ENCODE measurements at regions not wholly inside any gene's neighbourhood (a gene's known extent, or its start where the extent isn't known, plus 50 kb on each side); places are given as distances from the start of the nearest gene placed in this dataset.
A peak's percentile ranks its signal among the peaks of the same experiment; 100 is the strongest.

- H3F3A ChIP-seq (ENCODE audit: insufficient read depth, low read length): peaks cover 3% of the 10 kb centered on the region; the same call in 1 of the 2 replicates
- no peaks in the 10 kb centered on the region for H3K9me2 ChIP-seq (replicated peaks; ENCODE audit: insufficient read depth, low read length)
Observed at GRCh38 chr13:76148374-76148773, 512.2 kb downstream of the LMO7 start.

GRCh38 chr13:76132532-76132931 lies 496.4 kb downstream of the LMO7 start:
- Histone ChIP-seq H3K27me3 (replicated peaks; ENCODE audit: insufficient read depth, low read length) (no peaks in the 10 kb centered on the region), H2AFZ (ENCODE audit: low read length) (no peak overlapping the region), H3K36me3 (replicated peaks; ENCODE audit: insufficient read depth, low read length) (no peaks in the 10 kb centered on the region), H3K27ac (ENCODE audit: low read length) (no peak overlapping the region), H3K4me1 (ENCODE audit: low read length) (no peaks in the 10 kb centered on the region), H3K79me2 (ENCODE audit: low read length) (no peaks in the 10 kb centered on the region), H3K4me2 (ENCODE audit: low read depth, low read length) (no peak overlapping the region), H3K4me3 (ENCODE audit: low read length) (no peak overlapping the region), H3K9me2 (replicated peaks; ENCODE audit: insufficient read depth, low read length) (no peaks in the 10 kb centered on the region), H3K9me3 (replicated peaks; ENCODE audit: insufficient read depth, low read length) (no peaks in the 10 kb centered on the region), H3K9ac (ENCODE audit: low read length) (no peak overlapping the region), H4K20me1 (ENCODE audit: insufficient read depth, low read length) (no peaks in the 10 kb centered on the region), H3F3A (ENCODE audit: insufficient read depth, low read length) (no peaks in the 10 kb centered on the region)
- DNase-seq: no peak
- TF ChIP-seq EZH2phosphoT487 (IDR thresholded peaks at IDR 0.05; ENCODE audit: low read length) (no peak), EZH2 (optimal IDR thresholded peaks at IDR 0.05; ENCODE audit: low read depth, low read length) (no peak), CTCF (IDR thresholded peaks at IDR 0.05; ENCODE audit: low read length) (no peak)

More at GRCh38 chr13:76148374-76148773, 512.2 kb downstream of the LMO7 start:
- Histone ChIP-seq H3K9ac (ENCODE audit: low read length) (no peak overlapping the region), H3K79me2 (ENCODE audit: low read length) (no peaks in the 10 kb centered on the region), H3K4me2 (ENCODE audit: low read depth, low read length) (peak overlapping the region; percentile 7; the same call in 1 of the 2 replicates), H3K27ac (ENCODE audit: low read length) (no peak overlapping the region), H2AFZ (ENCODE audit: low read length) (no peak overlapping the region), H4K20me1 (ENCODE audit: insufficient read depth, low read length) (no peaks in the 10 kb centered on the region), H3K9me3 (replicated peaks; ENCODE audit: insufficient read depth, low read length) (no peaks in the 10 kb centered on the region), H3K4me3 (ENCODE audit: low read length) (no peak overlapping the region), H3K36me3 (replicated peaks; ENCODE audit: insufficient read depth, low read length) (no peaks in the 10 kb centered on the region), H3K4me1 (ENCODE audit: low read length) (peaks cover 22% of the 10 kb centered on the region), H3K27me3 (replicated peaks; ENCODE audit: insufficient read depth, low read length) (no peaks in the 10 kb centered on the region)
- TF ChIP-seq CTCF (IDR thresholded peaks at IDR 0.05; ENCODE audit: low read length): no peak
- TF ChIP-seq EZH2phosphoT487 (IDR thresholded peaks at IDR 0.05; ENCODE audit: low read length): no peak
- TF ChIP-seq EZH2 (optimal IDR thresholded peaks at IDR 0.05; ENCODE audit: low read depth, low read length): no peak
- peak; percentile 72 for DNase-seq

GRCh38 chr13:76131551-76131950 lies 495.4 kb downstream of the LMO7 start:
- Histone ChIP-seq H3K4me1 (ENCODE audit: low read length) (no peaks in the 10 kb centered on the region), H3K9ac (ENCODE audit: low read length) (no peak overlapping the region), H3K36me3 (replicated peaks; ENCODE audit: insufficient read depth, low read length) (no peaks in the 10 kb centered on the region), H2AFZ (ENCODE audit: low read length) (no peak overlapping the region), H3K9me2 (replicated peaks; ENCODE audit: insufficient read depth, low read length) (no peaks in the 10 kb centered on the region), H3K4me2 (ENCODE audit: low read depth, low read length) (no peak overlapping the region), H3F3A (ENCODE audit: insufficient read depth, low read length) (no peaks in the 10 kb centered on the region), H3K27me3 (replicated peaks; ENCODE audit: insufficient read depth, low read length) (no peaks in the 10 kb centered on the region), H4K20me1 (ENCODE audit: insufficient read depth, low read length) (no peaks in the 10 kb centered on the region), H3K27ac (ENCODE audit: low read length) (no peak overlapping the region), H3K4me3 (ENCODE audit: low read length) (no peak overlapping the region), H3K9me3 (replicated peaks; ENCODE audit: insufficient read depth, low read length) (no peaks in the 10 kb centered on the region), H3K79me2 (ENCODE audit: low read length) (no peaks in the 10 kb centered on the region)
- no peak for TF ChIP-seq EZH2phosphoT487 (IDR thresholded peaks at IDR 0.05; ENCODE audit: low read length)
- TF ChIP-seq EZH2 (optimal IDR thresholded peaks at IDR 0.05; ENCODE audit: low read depth, low read length): no peak
- TF ChIP-seq CTCF (IDR thresholded peaks at IDR 0.05; ENCODE audit: low read length): no peak
- DNase-seq: no peak

All from MM.1S (cell line).